GM12873 (cell line): ENCODE measurements at regions not wholly inside any gene's neighbourhood (a gene's known extent, or its start where the extent isn't known, plus 50 kb on each side); places are given as distances from the start of the nearest gene placed in this dataset.

Experiments used
- CTCF ChIP-seq: IDR thresholded peaks from 2 replicates; pipeline ENCODE4 v1.5.1; 2012; ENCODE audit warnings: low read depth, mild to moderate bottlenecking, moderate library complexity, low read length, control low read depth; ENCODE audit not compliant: insufficient read depth; ENCODE audit errors: missing control alignments

GRCh38 chr18:73614812-73615211 lies 532.8 kb downstream of the FBXO15 start:
- no peak for TF ChIP-seq CTCF

GRCh38 chr18:73613706-73614340 lies 533.8 kb downstream of the FBXO15 start:
- no peak for TF ChIP-seq CTCF

- no peak for TF ChIP-seq CTCF
Observed at GRCh38 chr18:73597832-73598615, 549.6 kb downstream of the FBXO15 start.

GRCh38 chr18:73594749-73595148 lies 552.9 kb downstream of the FBXO15 start:
- TF ChIP-seq CTCF, result no peak

- no peak for TF ChIP-seq CTCF
Observed at GRCh38 chr18:73593207-73593606, 554.4 kb downstream of the FBXO15 start.

GRCh38 chr18:73590950-73591349 lies 556.7 kb downstream of the FBXO15 start:
- TF ChIP-seq CTCF, result no peak

- TF ChIP-seq CTCF, result no peak
Observed at GRCh38 chr18:73579698-73580097, 567.9 kb downstream of the FBXO15 start.
